ENCODE measurements at regions not wholly inside any gene's neighbourhood (a gene's known extent, or its start where the extent isn't known, plus 50 kb on each side); places are given as distances from the start of the nearest gene placed in this dataset.

GRCh38 chrX:5537098-5537497 is 691.6 kb downstream of the NLGN4X start:
- FAIRE-seq (no peak), DNase-seq (ENCODE audit: low spot score) (no peak)

- DNase-seq (ENCODE audit: low spot score): no peak
- FAIRE-seq: no peak
These were observed 692.4 kb downstream of the NLGN4X start for GRCh38 chrX:5536261-5536660.

- DNase-seq (ENCODE audit: low spot score) (no peak), FAIRE-seq (no peak)
These were observed 700.6 kb downstream of the NLGN4X start for GRCh38 chrX:5528057-5528456.

DNA sequence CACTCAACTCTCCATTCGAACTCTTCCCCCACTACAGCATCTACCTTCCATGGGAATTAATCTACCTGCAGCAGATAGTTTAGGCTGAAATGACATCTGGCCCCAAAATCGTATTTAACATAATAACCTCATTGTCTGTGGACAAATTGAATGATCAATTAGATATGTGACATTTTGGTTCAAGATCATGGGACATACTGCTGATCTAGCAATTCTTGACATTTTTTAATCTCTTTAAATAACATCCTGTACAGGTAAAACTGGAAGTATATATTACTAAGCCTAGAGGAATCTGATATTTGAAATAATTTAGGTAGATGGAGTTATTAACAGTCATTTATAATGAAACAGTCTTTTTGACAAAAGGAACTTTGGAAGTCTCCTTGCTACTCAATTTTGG is 702.5 kb downstream of the NLGN4X start:
- DNase-seq (ENCODE audit: low spot score) (no peak), FAIRE-seq (no peak)

DNA sequence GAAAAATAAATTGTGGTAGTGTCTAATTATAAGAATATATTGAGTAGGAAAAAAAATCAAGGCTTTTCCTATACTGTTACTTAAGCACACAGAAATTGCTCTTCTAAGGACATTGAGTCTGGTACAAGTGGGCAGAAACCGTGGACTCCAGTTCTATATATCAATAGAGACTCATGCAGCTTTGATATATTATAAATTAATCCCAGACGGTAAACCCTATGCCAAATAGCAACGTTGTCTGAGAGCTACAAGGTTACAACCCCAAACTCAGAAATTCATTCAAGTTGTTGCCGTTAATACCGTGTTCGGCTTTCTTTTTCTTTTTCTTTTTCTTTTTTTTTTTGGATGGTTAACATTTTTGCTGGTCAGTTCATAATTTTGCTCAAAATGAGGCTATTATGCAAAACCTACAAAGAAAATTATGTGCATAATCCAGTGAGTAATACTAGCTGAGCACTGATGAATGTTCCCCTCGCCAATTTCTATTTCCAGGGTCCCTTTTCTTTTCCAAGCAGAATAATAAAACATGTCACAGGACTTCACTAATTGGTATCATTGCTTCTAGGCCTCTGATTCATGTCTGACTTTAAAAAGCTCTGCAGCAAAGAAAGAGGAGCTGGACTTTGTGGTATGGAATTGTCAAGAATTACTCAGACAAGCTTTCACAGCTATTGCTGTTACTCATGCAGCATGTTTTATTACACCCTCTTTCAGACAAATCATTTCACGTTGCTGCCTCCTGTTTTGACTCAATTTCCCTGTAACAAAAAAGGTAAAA is 737.7 kb downstream of the NLGN4X start:
- no peak for FAIRE-seq
- DNase-seq (ENCODE audit: low spot score): no peak

DNA sequence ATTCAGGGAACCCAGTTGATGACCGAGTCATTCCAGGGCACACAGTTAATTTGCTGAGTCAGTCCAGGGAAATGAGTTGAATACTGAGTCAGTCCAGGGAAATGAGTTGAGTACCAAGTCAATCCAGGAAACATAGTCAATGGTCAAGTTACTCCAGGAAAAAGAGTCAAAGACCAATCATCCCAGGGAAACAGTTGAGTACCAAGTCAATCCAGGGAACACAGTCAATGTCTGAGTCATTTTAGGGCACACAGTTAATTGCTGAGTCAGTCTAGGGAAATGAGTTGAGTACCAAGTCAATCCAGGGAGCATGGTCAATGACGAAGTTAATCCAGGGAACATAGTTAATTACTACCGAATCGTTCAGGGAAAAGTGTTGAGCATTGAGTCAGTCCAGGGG is 754.4 kb downstream of the NLGN4X start:
- no peak for FAIRE-seq
- DNase-seq (ENCODE audit: low spot score): no peak

- DNase-seq (ENCODE audit: low spot score): no peak
These were observed 770.3 kb downstream of the NLGN4X start for GRCh38 chrX:5458300-5458842.

DNA sequence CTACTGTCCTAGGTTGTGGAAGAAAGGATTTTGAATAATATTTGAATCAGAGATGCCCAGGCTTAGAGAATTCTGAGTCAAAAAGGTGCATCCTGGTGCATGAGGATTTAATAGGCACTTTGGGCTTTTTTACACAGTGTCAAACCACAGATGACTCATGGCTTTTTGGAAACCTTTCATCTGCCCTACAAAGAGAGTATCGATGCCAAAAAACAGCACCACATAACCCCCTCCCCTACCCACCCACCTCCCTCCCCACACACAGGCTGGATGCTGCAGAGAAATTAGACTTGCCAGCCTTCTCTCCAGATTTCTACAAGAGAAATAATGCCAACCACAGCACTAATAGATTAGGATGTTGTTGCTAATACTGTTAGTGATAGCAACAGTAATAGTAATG is 779.3 kb downstream of the NLGN4X start:
- DNase-seq (ENCODE audit: low spot score) (peak; percentile 3), FAIRE-seq (no peak)

More at GRCh38 chrX:5458300-5458842, 770.3 kb downstream of the NLGN4X start:
- FAIRE-seq: no peak

DNA sequence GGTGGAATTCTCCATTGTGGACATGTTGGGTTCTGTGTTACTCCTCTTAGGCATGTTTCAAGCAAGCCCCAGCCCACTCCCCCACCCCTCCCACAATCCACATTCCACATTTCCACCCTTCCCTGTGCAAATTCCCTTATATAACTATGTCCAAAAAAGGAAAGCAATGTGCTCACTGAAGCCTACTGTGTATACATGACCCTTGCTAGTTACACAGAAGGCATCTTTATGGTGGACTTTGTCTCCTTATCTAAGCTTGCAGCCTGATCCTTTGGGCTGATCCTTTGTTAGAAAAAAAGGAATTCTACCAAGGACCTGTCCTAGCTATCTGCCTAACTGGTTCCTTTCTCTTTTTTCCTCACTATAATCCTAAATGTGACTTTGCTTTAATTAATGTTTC is 796.8 kb downstream of the NLGN4X start:
- no peak for DNase-seq (ENCODE audit: low spot score)
- FAIRE-seq: no peak

DNA sequence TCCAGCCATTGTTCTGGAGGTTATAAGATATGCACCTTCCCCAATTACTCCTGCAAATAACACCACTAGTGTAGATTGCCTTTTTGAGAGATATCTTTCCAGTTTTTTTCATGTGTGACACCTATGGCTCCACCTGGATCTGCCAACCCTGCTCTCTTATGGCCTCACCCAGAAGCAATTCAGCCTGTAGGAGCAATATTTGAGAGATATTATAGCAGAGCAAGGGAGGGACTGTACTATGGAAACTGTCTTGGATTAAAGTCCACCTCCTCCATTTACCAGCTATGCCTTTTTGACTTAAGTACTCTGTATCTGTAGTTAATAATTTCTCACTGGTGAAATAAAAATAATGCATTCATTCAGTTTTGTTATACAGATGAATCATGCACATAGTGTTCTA is 803.5 kb downstream of the NLGN4X start:
- FAIRE-seq (no peak), DNase-seq (ENCODE audit: low spot score) (no peak)

DNA sequence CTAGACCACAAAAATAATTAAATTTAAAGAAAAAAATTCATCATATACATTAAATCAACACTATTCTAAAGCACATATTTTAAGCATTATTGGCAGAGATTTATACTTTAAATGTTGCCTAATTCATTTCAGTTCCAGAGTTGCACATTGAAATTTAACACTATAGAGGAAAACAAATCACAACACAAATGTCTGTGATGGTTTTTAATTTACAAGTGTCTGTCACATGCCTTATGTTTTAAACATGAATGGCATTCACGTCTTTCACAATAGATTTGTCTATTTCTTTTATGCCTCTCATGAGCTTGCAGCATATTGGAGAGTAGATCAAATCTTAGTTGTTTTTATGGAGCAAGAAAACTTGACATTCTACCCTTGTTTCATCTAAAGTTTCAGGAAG is 811.3 kb downstream of the NLGN4X start:
- no peak for FAIRE-seq
- no peak for DNase-seq (ENCODE audit: low spot score)

- FAIRE-seq: no peak
- DNase-seq (ENCODE audit: low spot score): no peak
These were observed 812.9 kb downstream of the NLGN4X start for GRCh38 chrX:5415738-5416137.

DNA sequence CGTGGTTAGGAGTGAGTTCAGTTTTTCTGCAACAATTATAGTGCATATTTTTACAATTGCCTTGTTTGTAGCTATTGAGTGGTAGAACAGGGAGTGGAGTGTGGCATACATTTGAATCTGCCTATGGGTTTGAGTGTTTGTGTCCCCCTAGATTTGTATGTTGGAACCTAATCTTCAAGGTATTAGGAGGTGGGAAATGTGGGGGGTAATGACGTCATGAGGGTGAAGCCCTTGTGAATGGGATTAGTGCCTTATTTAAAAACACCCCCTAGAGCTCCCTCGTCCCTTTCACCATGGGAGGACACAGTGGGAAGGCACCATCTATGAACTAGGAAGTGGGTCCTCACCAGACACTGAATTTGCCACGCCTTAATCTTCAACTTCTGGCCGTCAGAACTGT is 819.6 kb downstream of the NLGN4X start:
- FAIRE-seq (no peak), DNase-seq (ENCODE audit: low spot score) (no peak)

GRCh38 chrX:5402461-5402860 is 826.2 kb downstream of the NLGN4X start:
- no peak for FAIRE-seq
- DNase-seq (ENCODE audit: low spot score): no peak

- FAIRE-seq (no peak), DNase-seq (ENCODE audit: low spot score) (no peak)
These were observed 829.3 kb downstream of the NLGN4X start for GRCh38 chrX:5399403-5399802.

- no peak for FAIRE-seq
- DNase-seq (ENCODE audit: low spot score): no peak
These were observed 831.3 kb downstream of the NLGN4X start for GRCh38 chrX:5397409-5397808.

DNA sequence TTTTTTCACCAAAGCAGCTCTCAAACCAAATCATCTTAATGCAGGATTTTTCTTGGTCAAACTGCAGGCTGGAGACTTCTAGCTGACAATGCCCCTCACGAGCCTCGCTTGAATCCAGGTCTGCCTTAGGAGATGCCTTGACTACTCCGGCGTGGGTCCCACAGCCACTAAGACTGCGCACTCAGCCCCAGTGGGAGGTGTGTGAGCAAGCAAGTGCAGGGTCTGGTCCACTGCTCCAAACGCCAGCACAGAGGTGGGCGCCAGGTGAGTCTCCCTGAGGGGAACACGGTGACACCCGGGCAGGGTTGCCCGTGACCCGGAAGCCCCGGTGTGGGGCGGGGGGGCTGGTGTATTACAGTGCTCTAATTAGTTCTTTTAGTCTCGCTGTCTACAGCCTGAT is 838.3 kb downstream of the NLGN4X start:
- FAIRE-seq (no peak), DNase-seq (ENCODE audit: low spot score) (no peak)

DNA sequence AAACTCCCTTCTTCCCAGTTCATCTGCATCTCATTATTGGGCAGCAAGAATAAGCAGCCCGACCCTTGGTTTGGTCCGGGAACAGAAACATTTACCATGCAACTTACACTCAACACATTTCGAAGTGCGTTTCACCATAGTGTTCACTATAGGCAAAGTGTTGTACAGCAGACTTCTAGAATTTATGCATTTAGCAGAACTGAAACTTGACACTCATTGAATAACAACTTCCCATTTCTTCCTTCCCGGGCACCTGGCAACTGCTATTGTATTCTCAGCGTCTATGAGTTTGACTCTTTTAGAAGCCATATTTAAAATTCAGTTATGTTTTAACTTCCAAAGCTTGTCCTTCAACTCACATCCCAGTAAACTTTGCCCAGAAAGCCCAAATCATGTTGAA is 840.6 kb downstream of the NLGN4X start:
- no peak for DNase-seq (ENCODE audit: low spot score)

GRCh38 chrX:5380426-5380825 is 848.2 kb downstream of the NLGN4X start:
- DNase-seq (ENCODE audit: low spot score) (no peak), FAIRE-seq (no peak)

More for the DNA sequence above, 840.6 kb downstream of the NLGN4X start:
- no peak for FAIRE-seq

- DNase-seq (ENCODE audit: low spot score) (peak; percentile 0), FAIRE-seq (no peak)
These were observed 886.8 kb downstream of the NLGN4X start for GRCh38 chrX:5341902-5342301.

- FAIRE-seq: no peak
- no peak for DNase-seq (ENCODE audit: low spot score)
These were observed 891.5 kb downstream of the NLGN4X start for GRCh38 chrX:5337160-5337559.

- FAIRE-seq (no peak), DNase-seq (ENCODE audit: low spot score) (no peak)
These were observed 904.1 kb downstream of the NLGN4X start for GRCh38 chrX:5324546-5324945.

GRCh38 chrX:5314148-5314547 is 914.5 kb downstream of the NLGN4X start:
- DNase-seq (ENCODE audit: low spot score) (no peak), FAIRE-seq (no peak)

Measured in urothelium cell line (cell line).